CD4-positive, alpha-beta T cell (primary cell): ENCODE measurements at regions not wholly inside any gene's neighbourhood (a gene's known extent, or its start where the extent isn't known, plus 50 kb on each side); places are given as distances from the start of the nearest gene placed in this dataset.

Experiments used
- ATAC-seq: fragments of 200-7000 bp; cut with Tn5 transposase; one replicate; pipeline ENCODE4 v1.10.0; 2022; ENCODE audit warnings: mild to moderate bottlenecking; ENCODE audit not compliant: poor library complexity
- CTCF ChIA-PET: fragments of 350-600 bp; sonication (Branson Sonifier 250); formaldehyde crosslinking; loops from one replicate; lab custom pipeline; 2021; ENCODE audit warnings: antibody characterized with exemption, inconsistent platforms; lab: Charles Lee
- POLR2A ChIA-PET: fragments of 350-600 bp; sonication (Branson Sonifier 250); formaldehyde crosslinking; loops from one replicate; lab custom pipeline; 2021; ENCODE audit warnings: antibody characterized with exemption, inconsistent platforms; lab: Charles Lee
- DNase-seq, 14 experiments: peaks; one replicate each; pipeline ENCODE4 v3.0.0-alpha.2; 2013 to 2020; ENCODE audit warnings: mixed read lengths in 2 of 14
- H3K27ac ChIP-seq, 2 donors: one replicate each; pipeline versions ENCODE4 v1.5.1 to v1.7.0; 2013; ENCODE audit warnings: low read length in 2 of 2, low read depth in 1 of 2, mild to moderate bottlenecking in 1 of 2
- H3K27me3 ChIP-seq, 2 experiments: 1 replicate in 1 of 2; 2 replicates in 1 of 2; pipeline versions ENCODE4 v1.6.1 to v1.7.0; 2013; ENCODE audit warnings: low read length in 2 of 2, control low read depth in 1 of 2, mild to moderate bottlenecking in 1 of 2, moderate library complexity in 1 of 2; ENCODE audit not compliant: insufficient read depth in 2 of 2, control insufficient read depth in 1 of 2
- H3K36me3 ChIP-seq: one replicate; pipeline ENCODE4 v1.6.1; 2013; ENCODE audit warnings: low read length, control low read depth; ENCODE audit not compliant: insufficient read depth
- H3K4me1 ChIP-seq: one replicate; pipeline ENCODE4 v1.6.1; 2013; ENCODE audit warnings: low read length, control low read depth; ENCODE audit not compliant: insufficient read depth
- H3K4me3 ChIP-seq: one replicate; pipeline ENCODE4 v1.5.1; 2013; ENCODE audit warnings: mild to moderate bottlenecking, low read length, moderate library complexity
- H3K9me3 ChIP-seq, 2 experiments: 1 replicate in 1 of 2; 2 replicates in 1 of 2; pipeline versions ENCODE4 v1.6.1 to v1.7.0; 2013; ENCODE audit warnings: low read length in 2 of 2, mild to moderate bottlenecking in 2 of 2, control low read depth in 1 of 2, moderate library complexity in 1 of 2; ENCODE audit not compliant: control insufficient read depth in 1 of 2, insufficient read depth in 1 of 2
- H3K27ac Mint-ChIP-seq: one replicate; pipeline ENCODE4 v1.8.0; 2020; ENCODE audit warnings: mixed read lengths
- H3K27me3 Mint-ChIP-seq: one replicate; pipeline ENCODE4 v1.8.0; 2021; ENCODE audit warnings: mixed read lengths
- H3K36me3 Mint-ChIP-seq: one replicate; pipeline ENCODE4 v1.8.0; 2021; ENCODE audit warnings: low read depth, mixed read lengths
- H3K4me1 Mint-ChIP-seq: one replicate; pipeline ENCODE4 v1.8.0; 2021; ENCODE audit warnings: low read depth, mixed read lengths
- H3K4me3 Mint-ChIP-seq: one replicate; pipeline ENCODE4 v1.8.0; 2020; ENCODE audit warnings: mild to moderate bottlenecking, mixed read lengths
- H3K9me3 Mint-ChIP-seq: one replicate; pipeline ENCODE4 v1.8.0; 2020; ENCODE audit warnings: mixed read lengths
- intact Hi-C, 2 experiments: fragments of 100-400 bp; cut with DNase I in 1 of 2; cut with micrococcal nuclease in 1 of 2; formaldehyde crosslinking; loops; one replicate each; pipeline versions ENCODE4 v1.15.1 to v1.9.0; 2023 to 2025; cut with DNase I, micrococcal nuclease
- TF ChIP-seq, protein P1 (sequence below): fragments of 200-600 bp; IDR thresholded peaks from one replicate; pipeline ENCODE4 v1.8.0; 2022; ENCODE audit warnings: antibody characterized with exemption, mild to moderate bottlenecking

DNA sequence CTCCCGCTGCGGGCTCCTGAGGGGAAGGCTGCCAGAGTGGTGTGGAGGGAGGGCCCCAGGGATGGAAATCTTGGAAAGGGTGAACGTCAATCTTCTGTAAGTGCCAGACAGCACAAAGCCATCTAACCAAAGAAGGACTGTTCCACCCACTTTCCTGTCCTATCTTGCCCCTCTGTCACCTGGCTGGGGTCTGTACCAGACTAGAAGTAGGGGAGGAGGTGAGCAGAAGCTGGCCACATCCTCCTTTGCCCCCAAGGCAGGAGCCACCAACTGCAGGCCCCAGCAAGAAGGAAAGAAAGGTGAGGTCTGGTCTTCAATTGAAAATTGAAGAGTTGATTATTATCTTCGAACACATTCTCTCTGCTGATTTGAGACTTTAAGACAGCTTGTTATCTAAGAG is 214.4 kb upstream of the LEF1 start:
- no peaks in the 10 kb centered on the region for H3K27me3 Mint-ChIP-seq
- TF ChIP-seq, protein P1, sequence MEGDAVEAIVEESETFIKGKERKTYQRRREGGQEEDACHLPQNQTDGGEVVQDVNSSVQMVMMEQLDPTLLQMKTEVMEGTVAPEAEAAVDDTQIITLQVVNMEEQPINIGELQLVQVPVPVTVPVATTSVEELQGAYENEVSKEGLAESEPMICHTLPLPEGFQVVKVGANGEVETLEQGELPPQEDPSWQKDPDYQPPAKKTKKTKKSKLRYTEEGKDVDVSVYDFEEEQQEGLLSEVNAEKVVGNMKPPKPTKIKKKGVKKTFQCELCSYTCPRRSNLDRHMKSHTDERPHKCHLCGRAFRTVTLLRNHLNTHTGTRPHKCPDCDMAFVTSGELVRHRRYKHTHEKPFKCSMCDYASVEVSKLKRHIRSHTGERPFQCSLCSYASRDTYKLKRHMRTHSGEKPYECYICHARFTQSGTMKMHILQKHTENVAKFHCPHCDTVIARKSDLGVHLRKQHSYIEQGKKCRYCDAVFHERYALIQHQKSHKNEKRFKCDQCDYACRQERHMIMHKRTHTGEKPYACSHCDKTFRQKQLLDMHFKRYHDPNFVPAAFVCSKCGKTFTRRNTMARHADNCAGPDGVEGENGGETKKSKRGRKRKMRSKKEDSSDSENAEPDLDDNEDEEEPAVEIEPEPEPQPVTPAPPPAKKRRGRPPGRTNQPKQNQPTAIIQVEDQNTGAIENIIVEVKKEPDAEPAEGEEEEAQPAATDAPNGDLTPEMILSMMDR = no peak
- H3K4me1 Mint-ChIP-seq = peaks cover 17% of the 10 kb centered on the region
- no peak overlapping the region for H3K4me3 Mint-ChIP-seq
- no peak overlapping the region for H3K27ac Mint-ChIP-seq
- Histone ChIP-seq H3K4me1 (no peaks in the 10 kb centered on the region), H3K27me3 (no peaks in the 10 kb centered on the region), H3K27ac (no peak overlapping the region), H3K9me3 (no peaks in the 10 kb centered on the region), H3K36me3 (no peaks in the 10 kb centered on the region), H3K4me3 (no peak overlapping the region)
- no peaks in the 10 kb centered on the region for H3K9me3 Mint-ChIP-seq
- ATAC-seq = no peak
- POLR2A ChIA-PET = interaction anchor here (0.5 kb wide), 1 partner anchor 269 kb away, joined by 3 read pairs; no protein-coding TSS in a partner anchor
- CTCF ChIA-PET = no interaction called here
- DNase-seq = no peak
- H3K36me3 Mint-ChIP-seq = no peaks in the 10 kb centered on the region
- intact Hi-C loops = loop anchor here in 1 of 2 experiments (5.0 kb wide), 1 partner anchor 189 kb away; no protein-coding TSS in a partner anchor

GRCh38 chr4:108382751-108383150 is 214.0 kb upstream of the LEF1 start:
- Mint-ChIP-seq H3K4me3 (no peak overlapping the region), H3K9me3 (no peaks in the 10 kb centered on the region), H3K36me3 (no peaks in the 10 kb centered on the region), H3K4me1 (peaks cover 17% of the 10 kb centered on the region), H3K27ac (no peak overlapping the region), H3K27me3 (no peaks in the 10 kb centered on the region)
- TF ChIP-seq, protein P1 = no peak
- no peaks in the 10 kb centered on the region for H3K27me3 ChIP-seq
- ChIA-PET POLR2A (no interaction called here), CTCF (no interaction called here)
- H3K4me3 ChIP-seq = no peak overlapping the region
- no peaks in the 10 kb centered on the region for H3K4me1 ChIP-seq
- no peak for DNase-seq
- H3K27ac ChIP-seq = no peak overlapping the region
- H3K9me3 ChIP-seq = no peaks in the 10 kb centered on the region
- intact Hi-C loops = loop anchor here in 1 of 2 experiments (5.0 kb wide), 1 partner anchor 190 kb away; no protein-coding TSS in a partner anchor
- H3K36me3 ChIP-seq = no peaks in the 10 kb centered on the region
- no peak for ATAC-seq

- Histone ChIP-seq H3K4me3 (no peak overlapping the region), H3K9me3 (no peaks in the 10 kb centered on the region), H3K27ac (no peak overlapping the region), H3K27me3 (no peaks in the 10 kb centered on the region), H3K36me3 (no peaks in the 10 kb centered on the region), H3K4me1 (peaks cover 4% of the 10 kb centered on the region)
- TF ChIP-seq, protein P1 = no peak
- CTCF ChIA-PET = no interaction called here
- DNase-seq (no peak), ATAC-seq (no peak)
- peaks cover 13% of the 10 kb centered on the region for H3K4me1 Mint-ChIP-seq
- no peaks in the 10 kb centered on the region for H3K36me3 Mint-ChIP-seq
- H3K27ac Mint-ChIP-seq = no peak overlapping the region
- POLR2A ChIA-PET = no interaction called here
- no peak overlapping the region for H3K4me3 Mint-ChIP-seq
- intact Hi-C loops = no loop called here
- no peaks in the 10 kb centered on the region for H3K27me3 Mint-ChIP-seq
- H3K9me3 Mint-ChIP-seq = no peaks in the 10 kb centered on the region
Measured at GRCh38 chr4:108378164-108378563, 209.4 kb upstream of the LEF1 start.
